ENCODE measurements at regions not wholly inside any gene's neighbourhood (a gene's known extent, or its start where the extent isn't known, plus 50 kb on each side); places are given as distances from the start of the nearest gene placed in this dataset.

GRCh38 chr21:23695443-23695842, 1911.8 kb downstream of the MRPL39 start:
- no peak for DNase-seq
- H3K36me3 ChIP-seq (ENCODE audit: low read depth), result no peaks in the 10 kb centered on the region
- H3K4me1 ChIP-seq (ENCODE audit: low read depth), result no peaks in the 10 kb centered on the region
- H3K9me3 ChIP-seq, result peaks cover 26% of the 10 kb centered on the region
- intact Hi-C loops (cut with DNase I, micrococcal nuclease), result no loop called here
- TF ChIP-seq, protein P1, sequence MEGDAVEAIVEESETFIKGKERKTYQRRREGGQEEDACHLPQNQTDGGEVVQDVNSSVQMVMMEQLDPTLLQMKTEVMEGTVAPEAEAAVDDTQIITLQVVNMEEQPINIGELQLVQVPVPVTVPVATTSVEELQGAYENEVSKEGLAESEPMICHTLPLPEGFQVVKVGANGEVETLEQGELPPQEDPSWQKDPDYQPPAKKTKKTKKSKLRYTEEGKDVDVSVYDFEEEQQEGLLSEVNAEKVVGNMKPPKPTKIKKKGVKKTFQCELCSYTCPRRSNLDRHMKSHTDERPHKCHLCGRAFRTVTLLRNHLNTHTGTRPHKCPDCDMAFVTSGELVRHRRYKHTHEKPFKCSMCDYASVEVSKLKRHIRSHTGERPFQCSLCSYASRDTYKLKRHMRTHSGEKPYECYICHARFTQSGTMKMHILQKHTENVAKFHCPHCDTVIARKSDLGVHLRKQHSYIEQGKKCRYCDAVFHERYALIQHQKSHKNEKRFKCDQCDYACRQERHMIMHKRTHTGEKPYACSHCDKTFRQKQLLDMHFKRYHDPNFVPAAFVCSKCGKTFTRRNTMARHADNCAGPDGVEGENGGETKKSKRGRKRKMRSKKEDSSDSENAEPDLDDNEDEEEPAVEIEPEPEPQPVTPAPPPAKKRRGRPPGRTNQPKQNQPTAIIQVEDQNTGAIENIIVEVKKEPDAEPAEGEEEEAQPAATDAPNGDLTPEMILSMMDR (IDR thresholded peaks at IDR 0.05), result no peak
- no peak for ATAC-seq
- H3K4me3 ChIP-seq, result no peak overlapping the region

DNA sequence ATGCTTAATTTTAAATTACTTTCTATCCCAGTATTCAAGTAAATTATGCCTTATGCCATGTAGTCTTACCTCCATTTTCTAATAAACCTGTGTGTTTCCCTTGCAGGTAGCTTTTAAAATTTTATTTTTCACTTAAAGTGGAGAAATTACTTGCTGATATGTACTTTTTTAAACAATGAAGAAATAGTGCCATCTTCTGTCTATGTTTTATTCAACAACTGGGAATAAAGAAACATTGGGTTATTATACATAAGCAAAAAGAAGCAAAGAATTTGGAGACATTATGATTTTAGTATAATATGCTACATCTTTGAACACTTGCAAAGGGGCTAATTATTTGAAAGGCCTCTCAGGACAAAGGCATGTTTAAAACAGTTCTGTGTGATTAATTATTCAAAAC, 1912.9 kb downstream of the MRPL39 start:
- no peaks in the 10 kb centered on the region for H3K36me3 ChIP-seq (ENCODE audit: low read depth)
- no peak for DNase-seq
- no peak overlapping the region for H3K4me3 ChIP-seq
- TF ChIP-seq, protein P1 (IDR thresholded peaks at IDR 0.05), result no peak
- intact Hi-C loops (cut with DNase I, micrococcal nuclease), result no loop called here
- no peak for ATAC-seq
- H3K4me1 ChIP-seq (ENCODE audit: low read depth), result no peaks in the 10 kb centered on the region
- peaks cover 20% of the 10 kb centered on the region for H3K9me3 ChIP-seq

GRCh38 chr21:23690316-23690715, 1917.0 kb downstream of the MRPL39 start:
- Histone ChIP-seq H3K9me3 (peaks cover 32% of the 10 kb centered on the region), H3K36me3 (ENCODE audit: low read depth) (no peaks in the 10 kb centered on the region), H3K4me3 (no peak overlapping the region), H3K4me1 (ENCODE audit: low read depth) (no peaks in the 10 kb centered on the region)
- TF ChIP-seq, protein P1 (IDR thresholded peaks at IDR 0.05), result no peak
- DNase-seq (no peak), ATAC-seq (no peak)
- intact Hi-C loops (cut with DNase I, micrococcal nuclease), result no loop called here

- TF ChIP-seq, protein P1 (IDR thresholded peaks at IDR 0.05), result no peak
- Histone ChIP-seq H3K9me3 (peaks cover 51% of the 10 kb centered on the region), H3K4me1 (ENCODE audit: low read depth) (no peaks in the 10 kb centered on the region), H3K4me3 (no peak overlapping the region), H3K36me3 (ENCODE audit: low read depth) (no peaks in the 10 kb centered on the region)
- ATAC-seq, result no peak
- intact Hi-C loops (cut with DNase I, micrococcal nuclease), result no loop called here
- DNase-seq, result no peak
These were observed 1920.4 kb downstream of the MRPL39 start for GRCh38 chr21:23686737-23687523.

DNA sequence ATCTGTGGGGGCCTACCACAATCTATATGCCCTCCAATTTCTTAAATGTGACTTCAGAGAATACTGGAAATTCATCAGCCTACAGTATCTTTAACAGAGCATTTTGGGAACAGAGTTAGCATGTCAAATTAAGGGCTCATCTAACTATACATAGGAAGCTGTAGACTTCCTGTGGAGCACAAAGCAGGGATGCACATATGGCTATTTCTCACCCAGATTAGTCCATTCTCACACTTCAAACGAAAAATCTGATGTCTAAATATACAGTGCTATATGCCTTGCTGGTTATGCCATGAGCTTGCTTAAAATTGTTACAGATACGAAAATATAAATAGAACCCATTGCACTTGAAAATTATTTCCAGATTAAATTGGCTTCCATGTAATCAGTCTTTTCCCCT, 1922.8 kb downstream of the MRPL39 start:
- no peaks in the 10 kb centered on the region for H3K36me3 ChIP-seq (ENCODE audit: low read depth)
- ATAC-seq (no peak), DNase-seq (no peak)
- no peaks in the 10 kb centered on the region for H3K4me1 ChIP-seq (ENCODE audit: low read depth)
- TF ChIP-seq, protein P1 (IDR thresholded peaks at IDR 0.05), result no peak
- no peak overlapping the region for H3K4me3 ChIP-seq
- intact Hi-C loops (cut with DNase I, micrococcal nuclease), result no loop called here
- H3K9me3 ChIP-seq, result peaks cover 48% of the 10 kb centered on the region

Data from mucosa of descending colon (tissue), 3 donors.